Gastroesophageal sphincter (tissue), 4 donors: ENCODE measurements at regions not wholly inside any gene's neighbourhood (a gene's known extent, or its start where the extent isn't known, plus 50 kb on each side); places are given as distances from the start of the nearest gene placed in this dataset.
A peak's percentile ranks its signal among the peaks of the same experiment; 100 is the strongest.

Experiments used
- ATAC-seq: fragments of 150-250 bp; one replicate; pipeline ENCODE4 v1.9.1; 2016; ENCODE audit warnings: mild to moderate bottlenecking, moderate library complexity
- H3K27ac ChIP-seq, 4 donors: fragments of 200-600 bp; sonication (generic) in 3 of 4; 1 replicate in 3 of 4; 2 replicates in 1 of 4; pipeline ENCODE4 v1.5.1; 2016 to 2019
- H3K27me3 ChIP-seq: fragments of 200-600 bp; sonication (generic); one replicate; pipeline ENCODE4 v1.5.1; 2019
- H3K36me3 ChIP-seq, 2 donors: fragments of 200-600 bp; sonication (generic); one replicate each; pipeline ENCODE4 v1.5.1; 2019; ENCODE audit warnings: control low read depth in 1 of 2
- H3K4me1 ChIP-seq, 3 donors: fragments of 200-600 bp; sonication (generic); 1 replicate in 2 of 3; 2 replicates in 1 of 3; pipeline ENCODE4 v1.5.1; 2016 to 2019; ENCODE audit warnings: control low read depth in 2 of 3
- H3K4me3 ChIP-seq, 2 donors: fragments of 200-600 bp; sonication (generic); one replicate each; pipeline ENCODE4 v1.5.1; 2019; ENCODE audit warnings: mild to moderate bottlenecking in 1 of 2, moderate library complexity in 1 of 2
- H3K9me3 ChIP-seq, 3 donors: fragments of 200-600 bp; sonication (generic); one replicate each; pipeline ENCODE4 v1.5.1; 2017 to 2019; ENCODE audit warnings: control low read depth in 2 of 3
- EP300 ChIP-seq: sonication (generic); formaldehyde crosslinking; IDR thresholded peaks from one replicate; pipeline ENCODE4 v1.6.1; 2017; ENCODE audit warnings: antibody characterized with exemption, mild to moderate bottlenecking
- POLR2A ChIP-seq, 2 donors: fragments of 450-650 bp; IDR thresholded peaks; one replicate each; pipeline ENCODE4 v1.6.1; 2017; ENCODE audit warnings: antibody characterized with exemption in 2 of 2, mild to moderate bottlenecking in 2 of 2, moderate library complexity in 1 of 2
- POLR2AphosphoS5 ChIP-seq: sonication (generic); formaldehyde crosslinking; IDR thresholded peaks from one replicate; pipeline ENCODE4 v1.6.1; 2017; ENCODE audit warnings: antibody characterized with exemption
- WGBS, 2 donors: methylation state at CpG; one replicate each; pipeline ENCODE4 v1.1.5; 2018; ENCODE audit warnings: low coverage in 1 of 2; 5-methylcytosine and 5-hydroxymethylcytosine counted together
- TF ChIP-seq, protein P1 (sequence below), 4 experiments: fragments of 200-600 bp in 2 of 4; fragments of 450-650 bp in 2 of 4; sonication (generic) in 1 of 4; IDR thresholded peaks; one replicate each; pipeline ENCODE4 v1.5.1; 2017 to 2019; ENCODE audit warnings: antibody characterized with exemption in 4 of 4, mild to moderate bottlenecking in 2 of 4, moderate library complexity in 2 of 4

DNA sequence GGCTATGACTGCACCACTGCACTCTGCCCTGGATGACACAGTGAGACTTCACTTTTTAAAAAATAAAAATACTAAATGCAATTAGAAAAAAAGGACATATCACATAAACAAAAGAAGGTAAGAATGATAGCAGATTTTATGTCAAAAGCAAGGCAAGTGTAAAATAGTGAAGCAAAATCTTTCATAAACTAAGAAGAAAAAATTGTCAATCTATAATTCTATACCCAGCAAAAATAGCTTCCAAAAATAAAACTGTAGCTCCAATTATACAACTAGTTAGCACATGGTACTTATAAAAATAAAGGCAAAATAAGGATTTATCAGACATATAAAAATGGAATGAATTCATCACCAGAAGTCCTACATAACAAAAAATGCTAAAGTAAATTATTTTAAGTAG, 85.4 kb upstream of the SVIL start:
- Histone ChIP-seq H3K27ac (no peak overlapping the region), H3K4me1 (peaks cover 3 to 75% (median 15%) of the 10 kb centered on the region in 3 donors), H3K36me3 (peaks cover 0 to 2% of the 10 kb centered on the region in 2 donors), H3K4me3 (no peak overlapping the region), H3K9me3 (peaks cover 0 to 8% (median 0%) of the 10 kb centered on the region in 3 donors), H3K27me3 (no peaks in the 10 kb centered on the region)
- no peak for ATAC-seq
- TF ChIP-seq, protein P1, sequence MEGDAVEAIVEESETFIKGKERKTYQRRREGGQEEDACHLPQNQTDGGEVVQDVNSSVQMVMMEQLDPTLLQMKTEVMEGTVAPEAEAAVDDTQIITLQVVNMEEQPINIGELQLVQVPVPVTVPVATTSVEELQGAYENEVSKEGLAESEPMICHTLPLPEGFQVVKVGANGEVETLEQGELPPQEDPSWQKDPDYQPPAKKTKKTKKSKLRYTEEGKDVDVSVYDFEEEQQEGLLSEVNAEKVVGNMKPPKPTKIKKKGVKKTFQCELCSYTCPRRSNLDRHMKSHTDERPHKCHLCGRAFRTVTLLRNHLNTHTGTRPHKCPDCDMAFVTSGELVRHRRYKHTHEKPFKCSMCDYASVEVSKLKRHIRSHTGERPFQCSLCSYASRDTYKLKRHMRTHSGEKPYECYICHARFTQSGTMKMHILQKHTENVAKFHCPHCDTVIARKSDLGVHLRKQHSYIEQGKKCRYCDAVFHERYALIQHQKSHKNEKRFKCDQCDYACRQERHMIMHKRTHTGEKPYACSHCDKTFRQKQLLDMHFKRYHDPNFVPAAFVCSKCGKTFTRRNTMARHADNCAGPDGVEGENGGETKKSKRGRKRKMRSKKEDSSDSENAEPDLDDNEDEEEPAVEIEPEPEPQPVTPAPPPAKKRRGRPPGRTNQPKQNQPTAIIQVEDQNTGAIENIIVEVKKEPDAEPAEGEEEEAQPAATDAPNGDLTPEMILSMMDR (IDR thresholded peaks at IDR 0.05): no peak
- no peak for TF ChIP-seq POLR2AphosphoS5

DNA sequence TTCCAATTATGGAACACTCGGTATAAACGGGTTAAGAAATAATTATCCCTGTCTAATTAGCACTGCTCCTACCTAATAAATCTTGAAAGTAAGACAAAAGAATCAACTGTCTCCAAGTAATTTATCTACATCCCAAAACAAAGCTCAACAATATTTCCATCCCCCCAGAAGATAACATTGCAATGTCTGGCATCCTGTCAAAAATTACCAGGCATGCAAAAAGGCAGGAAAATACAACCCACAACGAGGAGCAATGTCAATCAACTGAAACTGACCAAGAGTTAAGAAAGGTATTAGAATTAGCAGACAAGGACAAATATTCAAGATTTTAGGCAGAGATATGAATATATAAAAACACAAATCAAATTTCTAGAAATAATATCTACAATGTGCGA, 84.5 kb upstream of the SVIL start:
- 53 to 71% methylated on average over 2 to 4 of the region's 4 CpGs for WGBS, 2 donors

DNA sequence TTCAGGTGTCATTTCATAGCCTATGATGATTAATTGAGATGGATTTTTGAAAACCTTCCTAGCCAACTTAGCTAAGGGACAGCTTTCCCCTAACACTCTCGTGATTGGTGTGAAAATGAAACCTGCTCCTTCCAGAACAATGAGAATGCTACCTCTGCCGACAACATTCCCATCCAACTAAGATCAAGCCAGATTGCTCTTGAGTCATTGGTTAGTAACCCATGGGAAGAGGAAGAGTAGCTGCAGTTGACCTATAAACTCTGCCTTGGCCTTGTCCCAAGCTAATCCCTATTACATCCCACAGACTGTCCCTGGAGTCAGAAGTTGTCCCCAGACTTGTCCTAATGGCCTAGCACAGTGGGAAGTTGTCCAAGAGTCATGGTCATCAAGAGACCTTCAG, 80.5 kb upstream of the SVIL start:
- Histone ChIP-seq H3K36me3 (peaks cover 0 to 13% of the 10 kb centered on the region in 2 donors), H3K4me1 (peaks cover 0 to 79% (median 17%) of the 10 kb centered on the region in 3 donors), H3K27me3 (no peaks in the 10 kb centered on the region), H3K27ac (peak overlapping the region in 1 of 4 donors; percentile 29), H3K4me3 (no peak overlapping the region), H3K9me3 (peaks cover 0 to 8% (median 0%) of the 10 kb centered on the region in 3 donors)
- WGBS, 2 donors: 46 to 52% methylated on average over 2 of the region's 2 CpGs
- ATAC-seq: no peak
- TF ChIP-seq POLR2AphosphoS5: no peak
- TF ChIP-seq, protein P1 (IDR thresholded peaks at IDR 0.05): no peak
- no peak for TF ChIP-seq EP300
- TF ChIP-seq POLR2A (IDR thresholded peaks at IDR 0.05): no peak

More for the DNA sequence above, 84.5 kb upstream of the SVIL start:
- Histone ChIP-seq H3K4me1 (peaks cover 0 to 75% (median 18%) of the 10 kb centered on the region in 3 donors), H3K4me3 (no peak overlapping the region), H3K27me3 (no peaks in the 10 kb centered on the region), H3K36me3 (no peaks in the 10 kb centered on the region), H3K9me3 (peaks cover 0 to 8% (median 0%) of the 10 kb centered on the region in 3 donors), H3K27ac (peak overlapping the region in 2 of 4 donors; percentile 42 to 46)
- TF ChIP-seq, protein P1 (IDR thresholded peaks at IDR 0.05): no peak
- TF ChIP-seq EP300 (no peak), POLR2A (IDR thresholded peaks at IDR 0.05) (no peak), POLR2AphosphoS5 (no peak)
- ATAC-seq: no peak

DNA sequence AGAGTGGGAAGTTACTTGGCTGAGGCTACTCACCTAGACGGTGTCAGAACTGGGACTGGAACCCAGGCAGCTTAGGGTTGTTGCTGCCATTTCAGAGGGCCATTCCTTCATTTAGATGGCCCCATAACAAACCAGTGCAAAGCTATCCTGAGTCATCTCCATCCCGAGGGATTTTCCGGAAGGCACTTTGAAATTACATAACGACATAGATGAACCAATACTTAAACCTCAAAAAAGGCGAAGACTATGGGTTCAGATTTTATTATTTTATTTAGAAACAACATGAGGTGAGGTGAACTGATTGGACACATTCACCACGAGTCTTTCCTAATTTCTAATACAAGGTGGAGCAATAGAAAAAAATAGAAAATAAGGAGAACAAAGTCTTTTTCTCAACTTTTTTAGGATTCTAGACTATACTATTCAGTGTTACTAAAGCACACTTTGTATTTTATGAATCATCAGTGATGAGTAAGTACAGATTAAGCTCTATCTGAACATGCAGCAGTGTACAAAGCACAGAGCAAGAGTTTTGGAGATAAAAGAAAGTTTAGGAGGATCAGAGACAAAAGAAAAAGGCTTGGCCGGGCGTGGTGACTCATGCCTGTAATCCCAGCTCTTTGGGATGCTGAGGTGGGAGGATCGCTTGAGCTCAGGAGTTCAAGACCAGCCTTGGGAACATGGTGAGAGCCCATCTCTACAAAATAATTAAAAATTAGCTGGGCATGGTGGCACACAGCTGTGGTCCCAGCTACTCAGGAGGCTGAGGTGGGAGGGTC, 79.5 kb upstream of the SVIL start:
- WGBS, 2 donors: 48 to 65% methylated on average over 6 of the region's 9 CpGs
- no peak for ATAC-seq
- H3K27ac ChIP-seq: peak overlapping the region in 2 of 4 donors; percentile 0 to 29
- no peaks in the 10 kb centered on the region for H3K27me3 ChIP-seq
- peaks cover 0 to 89% (median 17%) of the 10 kb centered on the region in 3 donors for H3K4me1 ChIP-seq
- H3K4me3 ChIP-seq: no peak overlapping the region
- TF ChIP-seq POLR2A (IDR thresholded peaks at IDR 0.05) (no peak), EP300 (no peak), POLR2AphosphoS5 (no peak)
- TF ChIP-seq, protein P1 (IDR thresholded peaks at IDR 0.05): no peak
- peaks cover 0 to 15% of the 10 kb centered on the region in 2 donors for H3K36me3 ChIP-seq
- H3K9me3 ChIP-seq: no peaks in the 10 kb centered on the region

DNA sequence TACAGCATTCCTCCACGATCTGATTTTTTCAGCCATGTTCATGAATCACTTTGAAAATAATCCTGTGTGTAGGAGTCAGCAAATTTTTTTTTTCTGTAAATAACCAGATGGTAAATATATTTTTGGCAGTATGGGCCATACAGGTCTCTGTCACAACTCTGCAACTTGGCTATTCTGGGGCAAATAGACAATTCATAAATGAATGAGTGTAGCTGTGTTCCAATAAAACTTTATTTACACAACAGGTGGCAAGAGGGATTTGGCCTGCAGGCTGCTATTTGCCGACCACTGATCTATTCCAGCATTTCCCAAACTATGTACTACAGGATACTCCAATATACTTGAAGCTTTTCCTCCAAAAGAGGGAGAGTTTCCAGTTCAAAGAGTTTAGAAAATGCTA, 78.7 kb upstream of the SVIL start:
- Histone ChIP-seq H3K4me1 (peaks cover 0 to 89% (median 17%) of the 10 kb centered on the region in 3 donors), H3K36me3 (peaks cover 0 to 20% of the 10 kb centered on the region in 2 donors), H3K27me3 (no peaks in the 10 kb centered on the region), H3K9me3 (no peaks in the 10 kb centered on the region), H3K27ac (peak overlapping the region in 2 of 4 donors; percentile 0 to 29), H3K4me3 (no peak overlapping the region)
- TF ChIP-seq, protein P1 (IDR thresholded peaks at IDR 0.05): no peak
- TF ChIP-seq EP300: no peak
- no peak for TF ChIP-seq POLR2A (IDR thresholded peaks at IDR 0.05)
- no peak for TF ChIP-seq POLR2AphosphoS5
- 70 to 80% methylated on average over 2 of the region's 2 CpGs for WGBS, 2 donors
- ATAC-seq: no peak
